DOHH2 (cell line): ENCODE measurements at regions not wholly inside any gene's neighbourhood (a gene's known extent, or its start where the extent isn't known, plus 50 kb on each side); places are given as distances from the start of the nearest gene placed in this dataset.

ENCODE experiments used
- H3F3A ChIP-seq: fragments of 200-600 bp; sonication (generic), shearing (Covaris generic); 2 replicates; pipeline ENCODE4 v1.6.0; 2016; ENCODE audit warnings: antibody characterized with exemption, mild to moderate bottlenecking; ENCODE audit not compliant: control insufficient read depth, insufficient read depth
- H3K27ac ChIP-seq: fragments of 200-600 bp; sonication (generic); 2 replicates; pipeline ENCODE4 v1.5.1; 2014; ENCODE audit warnings: low read depth, mild to moderate bottlenecking, low read length, moderate library complexity
- H3K27me3 ChIP-seq: fragments of 200-600 bp; sonication (generic); 2 replicates; pipeline ENCODE4 v1.6.1; 2014; ENCODE audit warnings: mild to moderate bottlenecking, low read length, mixed read lengths; ENCODE audit not compliant: control insufficient read depth
- H3K36me3 ChIP-seq: fragments of 200-600 bp; sonication (generic); 2 replicates; pipeline ENCODE4 v1.6.1; 2014; ENCODE audit warnings: mild to moderate bottlenecking, low read length, moderate library complexity, mixed read lengths; ENCODE audit not compliant: control insufficient read depth
- H3K4me1 ChIP-seq: fragments of 200-600 bp; sonication (generic); 2 replicates; pipeline ENCODE4 v1.6.1; 2014; ENCODE audit warnings: mild to moderate bottlenecking, low read length, mixed read lengths; ENCODE audit not compliant: control insufficient read depth
- H3K4me2 ChIP-seq: fragments of 200-600 bp; sonication (generic); 2 replicates; pipeline ENCODE4 v1.6.0; 2014; ENCODE audit warnings: mild to moderate bottlenecking, low read length, moderate library complexity
- H3K4me3 ChIP-seq: fragments of 200-600 bp; sonication (generic); 2 replicates; pipeline ENCODE4 v1.5.1; 2014; ENCODE audit warnings: mild to moderate bottlenecking, low read length, mixed read lengths
- H3K79me2 ChIP-seq: fragments of 200-600 bp; sonication (generic); 2 replicates; pipeline ENCODE4 v1.6.1; 2014; ENCODE audit warnings: mild to moderate bottlenecking, low read length, mixed read lengths; ENCODE audit not compliant: control insufficient read depth
- H3K9me2 ChIP-seq: fragments of 200-600 bp; sonication (generic); replicated peaks from 2 replicates; pipeline ENCODE4 v1.6.1; 2014; ENCODE audit warnings: mild to moderate bottlenecking, low read length, mixed read lengths; ENCODE audit not compliant: control insufficient read depth
- H3K9me3 ChIP-seq: fragments of 200-600 bp; sonication (generic); 2 replicates; pipeline ENCODE4 v1.6.1; 2014; ENCODE audit warnings: antibody characterized with exemption, low read length, mixed read lengths; ENCODE audit not compliant: control insufficient read depth, insufficient read depth
- H4K20me1 ChIP-seq: fragments of 200-600 bp; sonication (generic); 2 replicates; pipeline ENCODE4 v1.6.0; 2014; ENCODE audit warnings: low read depth, mild to moderate bottlenecking, antibody characterized with exemption, low read length, moderate library complexity; ENCODE audit not compliant: control insufficient read depth, insufficient read depth
- EZH2phosphoT487 ChIP-seq: fragments of 200-600 bp; sonication (generic); IDR thresholded peaks from 2 replicates; pipeline ENCODE4 v1.6.1; 2017; ENCODE audit warnings: borderline replicate concordance, mild to moderate bottlenecking, antibody characterized with exemption, low read length, moderate library complexity, mixed read lengths
- TF ChIP-seq, protein P1 (sequence below): fragments of 200-600 bp; sonication (generic); IDR thresholded peaks from one replicate; pipeline ENCODE4 v1.5.1; 2014; ENCODE audit warnings: antibody characterized with exemption, mild to moderate bottlenecking, low read depth, low read length; ENCODE audit not compliant: poor library complexity, severe bottlenecking

DNA sequence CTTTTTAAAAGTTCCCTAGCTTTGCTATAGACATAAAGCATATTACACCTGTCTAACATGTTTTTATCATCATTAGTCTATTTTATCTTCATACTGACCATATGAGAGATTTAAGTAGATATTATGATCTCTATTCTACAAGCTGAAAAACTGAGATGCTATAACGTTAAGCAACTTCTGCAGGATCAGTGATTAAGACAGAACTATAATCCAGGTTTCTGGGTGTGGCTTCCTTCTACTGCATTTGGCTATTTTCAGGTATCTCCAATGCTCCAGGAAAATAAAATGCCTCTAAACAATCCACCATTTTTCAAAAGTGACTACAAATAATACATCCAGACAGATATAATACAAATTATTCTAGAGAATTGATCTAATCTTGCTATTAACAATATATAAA is 53.4 kb downstream of the RGS2 start:
- Histone ChIP-seq H3K36me3 (no peaks in the 10 kb centered on the region), H3K79me2 (no peaks in the 10 kb centered on the region), H3K9me3 (no peaks in the 10 kb centered on the region), H4K20me1 (no peaks in the 10 kb centered on the region), H3K4me3 (no peak overlapping the region), H3K27ac (no peak overlapping the region), H3F3A (no peaks in the 10 kb centered on the region), H3K4me2 (no peak overlapping the region), H3K4me1 (no peaks in the 10 kb centered on the region), H3K27me3 (no peaks in the 10 kb centered on the region), H3K9me2 (no peaks in the 10 kb centered on the region)
- no peak for TF ChIP-seq EZH2phosphoT487
- TF ChIP-seq, protein P1, sequence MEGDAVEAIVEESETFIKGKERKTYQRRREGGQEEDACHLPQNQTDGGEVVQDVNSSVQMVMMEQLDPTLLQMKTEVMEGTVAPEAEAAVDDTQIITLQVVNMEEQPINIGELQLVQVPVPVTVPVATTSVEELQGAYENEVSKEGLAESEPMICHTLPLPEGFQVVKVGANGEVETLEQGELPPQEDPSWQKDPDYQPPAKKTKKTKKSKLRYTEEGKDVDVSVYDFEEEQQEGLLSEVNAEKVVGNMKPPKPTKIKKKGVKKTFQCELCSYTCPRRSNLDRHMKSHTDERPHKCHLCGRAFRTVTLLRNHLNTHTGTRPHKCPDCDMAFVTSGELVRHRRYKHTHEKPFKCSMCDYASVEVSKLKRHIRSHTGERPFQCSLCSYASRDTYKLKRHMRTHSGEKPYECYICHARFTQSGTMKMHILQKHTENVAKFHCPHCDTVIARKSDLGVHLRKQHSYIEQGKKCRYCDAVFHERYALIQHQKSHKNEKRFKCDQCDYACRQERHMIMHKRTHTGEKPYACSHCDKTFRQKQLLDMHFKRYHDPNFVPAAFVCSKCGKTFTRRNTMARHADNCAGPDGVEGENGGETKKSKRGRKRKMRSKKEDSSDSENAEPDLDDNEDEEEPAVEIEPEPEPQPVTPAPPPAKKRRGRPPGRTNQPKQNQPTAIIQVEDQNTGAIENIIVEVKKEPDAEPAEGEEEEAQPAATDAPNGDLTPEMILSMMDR: no peak

DNA sequence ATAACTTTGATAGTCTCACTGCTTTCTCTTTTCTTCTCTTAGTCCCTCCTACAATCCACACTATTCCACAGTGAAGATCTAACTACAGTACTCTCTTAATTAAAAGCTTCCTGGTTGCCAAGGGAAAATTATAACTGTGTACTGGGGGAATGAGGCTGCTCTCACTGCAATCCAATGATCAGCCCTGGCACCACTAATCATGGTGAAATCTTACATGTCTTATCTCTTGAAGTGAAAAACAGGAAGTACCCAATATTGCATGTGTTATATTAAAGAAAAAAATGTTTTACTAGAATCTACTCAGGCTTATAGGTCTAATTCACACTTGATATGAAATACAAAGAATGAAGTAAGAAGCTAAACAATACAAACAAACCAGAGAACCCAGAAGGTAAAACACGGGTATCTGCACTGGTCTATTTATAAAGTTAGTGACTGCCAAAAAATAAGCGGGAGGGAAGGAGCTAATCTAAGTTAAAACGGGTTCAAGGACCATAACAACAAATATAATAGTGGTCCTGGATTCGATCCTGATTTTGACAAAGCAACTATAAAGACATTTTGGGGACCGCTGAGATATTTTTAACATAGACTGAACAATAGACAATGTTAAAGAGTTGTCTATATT is 57.5 kb downstream of the RGS2 start:
- Histone ChIP-seq H3K9me2 (no peaks in the 10 kb centered on the region), H3K27ac (no peak overlapping the region), H3F3A (no peaks in the 10 kb centered on the region), H4K20me1 (no peaks in the 10 kb centered on the region), H3K4me1 (no peaks in the 10 kb centered on the region), H3K27me3 (no peaks in the 10 kb centered on the region), H3K4me2 (no peak overlapping the region), H3K36me3 (no peaks in the 10 kb centered on the region), H3K4me3 (no peak overlapping the region), H3K79me2 (no peaks in the 10 kb centered on the region), H3K9me3 (no peaks in the 10 kb centered on the region)
- TF ChIP-seq, protein P1: no peak
- no peak for TF ChIP-seq EZH2phosphoT487

DNA sequence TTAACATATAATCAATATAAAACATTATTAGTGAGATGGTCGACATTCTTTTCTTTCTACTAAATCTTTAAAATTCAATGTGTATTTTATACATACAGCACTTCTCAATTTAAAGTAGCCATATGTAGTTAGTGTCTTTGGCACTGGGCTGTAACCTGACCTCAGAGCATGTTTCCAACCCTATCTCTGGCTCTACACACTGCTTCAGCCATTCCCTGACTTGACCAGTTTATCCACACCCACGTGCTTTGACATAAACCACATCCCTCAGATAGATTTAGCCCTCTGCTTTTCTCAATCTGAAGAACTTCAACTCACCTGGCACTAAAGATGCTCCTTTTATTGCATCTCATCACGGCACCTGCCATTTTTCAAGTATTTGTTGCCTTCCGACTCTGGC is 58.3 kb downstream of the RGS2 start:
- Histone ChIP-seq H3K9me2 (no peaks in the 10 kb centered on the region), H3K79me2 (no peaks in the 10 kb centered on the region), H4K20me1 (no peaks in the 10 kb centered on the region), H3K36me3 (no peaks in the 10 kb centered on the region), H3K4me2 (no peak overlapping the region), H3F3A (no peaks in the 10 kb centered on the region), H3K4me1 (no peaks in the 10 kb centered on the region), H3K4me3 (no peak overlapping the region), H3K9me3 (no peaks in the 10 kb centered on the region), H3K27me3 (no peaks in the 10 kb centered on the region), H3K27ac (no peak overlapping the region)
- TF ChIP-seq EZH2phosphoT487: no peak
- TF ChIP-seq, protein P1: no peak
